ENCODE measurements at regions not wholly inside any gene's neighbourhood (a gene's known extent, or its start where the extent isn't known, plus 50 kb on each side); places are given as distances from the start of the nearest gene placed in this dataset.

- 59 to 72% methylated on average over 2 of the region's 2 CpGs for WGBS, 2 donors
- DNase-seq = no peak
- TF ChIP-seq CTCF (IDR thresholded peaks at IDR 0.05) = no peak
- Histone ChIP-seq H3K4me1 (no peaks in the 10 kb centered on the region), H3K4me3 (no peak overlapping the region), H3K36me3 (no peaks in the 10 kb centered on the region), H3K27me3 (no peaks in the 10 kb centered on the region), H3K27ac (no peak overlapping the region), H3K9me3 (no peaks in the 10 kb centered on the region)
- intact Hi-C loops (cut with DNase I) = no loop called here
Observed at GRCh38 chr10:44660271-44660670, 250.9 kb upstream of the TMEM72 start.

- no peak overlapping the region for H3K4me3 ChIP-seq
- H3K9me3 ChIP-seq = no peaks in the 10 kb centered on the region
- H3K27me3 ChIP-seq = no peaks in the 10 kb centered on the region
- intact Hi-C loops (cut with DNase I) = no loop called here
- no peak overlapping the region for H3K27ac ChIP-seq
- no peaks in the 10 kb centered on the region for H3K4me1 ChIP-seq
- TF ChIP-seq POLR2A (IDR thresholded peaks at IDR 0.05) = no peak
- no peak for TF ChIP-seq CTCF (IDR thresholded peaks at IDR 0.05)
- WGBS, 2 donors = 71 to 83% methylated on average over 6 of the region's 6 CpGs
- DNase-seq = no peak
- no peaks in the 10 kb centered on the region for H3K36me3 ChIP-seq
Observed at GRCh38 chr10:44662051-44662450, 249.1 kb upstream of the TMEM72 start.

- intact Hi-C loops (cut with DNase I) = no loop called here
- Histone ChIP-seq H3K4me1 (no peaks in the 10 kb centered on the region), H3K4me3 (no peak overlapping the region), H3K27ac (no peak overlapping the region), H3K27me3 (no peaks in the 10 kb centered on the region), H3K36me3 (no peaks in the 10 kb centered on the region), H3K9me3 (no peaks in the 10 kb centered on the region)
- TF ChIP-seq CTCF (IDR thresholded peaks at IDR 0.05) = no peak
- no peak for TF ChIP-seq POLR2A (IDR thresholded peaks at IDR 0.05)
- no peak for DNase-seq
Observed at GRCh38 chr10:44668336-44668735, 242.8 kb upstream of the TMEM72 start.

- H3K36me3 ChIP-seq = no peaks in the 10 kb centered on the region
- no peaks in the 10 kb centered on the region for H3K27me3 ChIP-seq
- H3K9me3 ChIP-seq = no peaks in the 10 kb centered on the region
- no peaks in the 10 kb centered on the region for H3K4me1 ChIP-seq
- H3K4me3 ChIP-seq = no peak overlapping the region
- intact Hi-C loops (cut with DNase I) = no loop called here
- TF ChIP-seq CTCF (IDR thresholded peaks at IDR 0.05) (no peak), POLR2A (IDR thresholded peaks at IDR 0.05) (no peak)
- no peak for DNase-seq
- H3K27ac ChIP-seq = no peak overlapping the region
Observed at GRCh38 chr10:44671319-44671718, 239.8 kb upstream of the TMEM72 start.

GRCh38 chr10:44673245-44673983, 237.7 kb upstream of the TMEM72 start:
- Histone ChIP-seq H3K4me3 (no peak overlapping the region), H3K36me3 (no peaks in the 10 kb centered on the region), H3K4me1 (no peaks in the 10 kb centered on the region), H3K27me3 (no peaks in the 10 kb centered on the region), H3K9me3 (no peaks in the 10 kb centered on the region), H3K27ac (no peak overlapping the region)
- no peak for DNase-seq
- WGBS, 2 donors = 72 to 81% methylated on average over 3 of the region's 3 CpGs
- TF ChIP-seq POLR2A (IDR thresholded peaks at IDR 0.05) (no peak), CTCF (IDR thresholded peaks at IDR 0.05) (no peak)
- intact Hi-C loops (cut with DNase I) = no loop called here

Data from esophagus squamous epithelium (tissue), 5 donors.